Fibroblast of pulmonary artery (primary cell): ENCODE measurements at regions not wholly inside any gene's neighbourhood (a gene's known extent, or its start where the extent isn't known, plus 50 kb on each side); places are given as distances from the start of the nearest gene placed in this dataset.
"Not testable (repeated sequence)": the region's sequence is repeated elsewhere in the genome, so short reads cannot be mapped to it uniquely, and the experiment has no call there.

Experiments
- DNase-seq: peaks from one replicate; pipeline ENCODE4 v3.0.0-alpha.2; 2010; ENCODE audit warnings: low read depth
- H3K4me3 ChIP-seq: replicated peaks from 2 replicates; pipeline ENCODE4 v1.5.1; 2011; ENCODE audit warnings: low read depth, mild to moderate bottlenecking, control low read depth, low read length, moderate library complexity
- CTCF ChIP-seq: IDR thresholded peaks from 2 replicates; pipeline ENCODE4 v1.5.1; 2011; ENCODE audit warnings: mild to moderate bottlenecking, control low read depth, low read length, inconsistent platforms; ENCODE audit errors: missing control alignments

- no peak for TF ChIP-seq CTCF
- no peak overlapping the region for H3K4me3 ChIP-seq
- DNase-seq: peak; percentile 3
Observed at GRCh38 chr18:39453356-39453755, 1887.8 kb upstream of the CELF4 start.

GRCh38 chr18:39450958-39451357 lies 1885.4 kb upstream of the CELF4 start:
- H3K4me3 ChIP-seq: no peak overlapping the region
- TF ChIP-seq CTCF: no peak
- no peak for DNase-seq

- H3K4me3 ChIP-seq: no peak overlapping the region
Observed at GRCh38 chr18:39449566-39449965, 1884.0 kb upstream of the CELF4 start.

GRCh38 chr18:39448942-39449341 lies 1883.3 kb upstream of the CELF4 start:
- peak; percentile 60 for DNase-seq
- TF ChIP-seq CTCF: no peak
- peak overlapping the region; percentile 8 for H3K4me3 ChIP-seq

More at GRCh38 chr18:39449566-39449965, 1884.0 kb upstream of the CELF4 start:
- DNase-seq: peak; percentile 10
- no peak for TF ChIP-seq CTCF

GRCh38 chr18:39444957-39445356 lies 1879.4 kb upstream of the CELF4 start:
- DNase-seq, H3K4me3 ChIP-seq: not testable (repeated sequence)

GRCh38 chr18:39441648-39442047 lies 1876.0 kb upstream of the CELF4 start:
- TF ChIP-seq CTCF: no peak
- DNase-seq: no peak
- no peak overlapping the region for H3K4me3 ChIP-seq

GRCh38 chr18:39435996-39436395 lies 1870.4 kb upstream of the CELF4 start:
- H3K4me3 ChIP-seq: no peak overlapping the region
- no peak for DNase-seq
- no peak for TF ChIP-seq CTCF

- DNase-seq: no peak
- H3K4me3 ChIP-seq: no peak overlapping the region
- TF ChIP-seq CTCF: no peak
Observed at GRCh38 chr18:39435209-39435608, 1869.6 kb upstream of the CELF4 start.
